Stimulated activated naive CD8-positive, alpha-beta T cell treated with anti-CD3 and anti-CD28 coated beads, Interleukin-15, Interleukin-2, amounts not matched to agents 100 ng/mL and 50 ng/mL, for 24 hours (primary cell): ENCODE measurements at regions not wholly inside any gene's neighbourhood (a gene's known extent, or its start where the extent isn't known, plus 50 kb on each side); places are given as distances from the start of the nearest gene placed in this dataset.

ENCODE experiments used
- H3K27ac Mint-ChIP-seq: one replicate; pipeline ENCODE4 v1.8.0; 2021; ENCODE audit warnings: mild to moderate bottlenecking, mixed read lengths
- H3K27me3 Mint-ChIP-seq: one replicate; pipeline ENCODE4 v1.8.0; 2021; ENCODE audit warnings: mixed read lengths
- H3K36me3 Mint-ChIP-seq: one replicate; pipeline ENCODE4 v1.8.0; 2021; ENCODE audit warnings: low read depth, mixed read lengths
- H3K4me1 Mint-ChIP-seq: one replicate; pipeline ENCODE4 v1.8.0; 2021; ENCODE audit warnings: low read depth, mixed read lengths
- H3K4me3 Mint-ChIP-seq: one replicate; pipeline ENCODE4 v1.8.0; 2021; ENCODE audit warnings: mild to moderate bottlenecking, mixed read lengths
- H3K9me3 Mint-ChIP-seq: one replicate; pipeline ENCODE4 v1.8.0; 2021; ENCODE audit warnings: mixed read lengths

GRCh38 chr7:156173748-156174353 is 361.6 kb upstream of the SHH start:
- no peak overlapping the region for H3K4me3 Mint-ChIP-seq
- H3K27me3 Mint-ChIP-seq: no peaks in the 10 kb centered on the region
- no peak overlapping the region for H3K27ac Mint-ChIP-seq
- H3K36me3 Mint-ChIP-seq: no peaks in the 10 kb centered on the region
- no peaks in the 10 kb centered on the region for H3K4me1 Mint-ChIP-seq
- no peaks in the 10 kb centered on the region for H3K9me3 Mint-ChIP-seq

DNA sequence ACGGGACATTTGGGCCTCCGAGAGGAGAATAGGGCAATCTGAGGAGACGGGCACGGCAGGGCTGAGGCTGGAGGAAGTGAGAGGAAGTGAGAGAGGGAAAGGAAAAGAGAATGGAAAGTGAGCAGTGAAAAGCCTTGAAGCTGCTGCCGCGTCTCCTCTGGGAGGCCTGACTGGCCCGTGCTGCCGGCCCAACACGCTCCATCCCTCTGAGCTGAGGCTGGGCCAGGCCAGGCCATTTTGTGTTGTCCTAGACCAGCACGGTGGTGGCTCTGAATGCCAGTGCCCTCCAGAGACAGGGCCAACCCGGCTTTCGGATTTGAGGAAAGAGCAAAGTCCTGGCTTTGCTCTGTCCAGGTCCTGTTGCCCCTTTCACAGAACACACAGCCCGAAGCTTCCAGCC is 361.1 kb upstream of the SHH start:
- Mint-ChIP-seq H3K4me1 (no peaks in the 10 kb centered on the region), H3K4me3 (no peak overlapping the region), H3K36me3 (no peaks in the 10 kb centered on the region), H3K27me3 (no peaks in the 10 kb centered on the region), H3K9me3 (no peaks in the 10 kb centered on the region), H3K27ac (no peak overlapping the region)

GRCh38 chr7:156172638-156173037 is 360.4 kb upstream of the SHH start:
- no peaks in the 10 kb centered on the region for H3K27me3 Mint-ChIP-seq
- no peaks in the 10 kb centered on the region for H3K4me1 Mint-ChIP-seq
- no peaks in the 10 kb centered on the region for H3K9me3 Mint-ChIP-seq
- no peak overlapping the region for H3K27ac Mint-ChIP-seq
- no peak overlapping the region for H3K4me3 Mint-ChIP-seq
- no peaks in the 10 kb centered on the region for H3K36me3 Mint-ChIP-seq

GRCh38 chr7:156169474-156170370 is 357.5 kb upstream of the SHH start:
- Mint-ChIP-seq H3K4me1 (no peaks in the 10 kb centered on the region), H3K9me3 (no peaks in the 10 kb centered on the region), H3K27me3 (no peaks in the 10 kb centered on the region), H3K27ac (no peak overlapping the region), H3K36me3 (no peaks in the 10 kb centered on the region), H3K4me3 (no peak overlapping the region)

DNA sequence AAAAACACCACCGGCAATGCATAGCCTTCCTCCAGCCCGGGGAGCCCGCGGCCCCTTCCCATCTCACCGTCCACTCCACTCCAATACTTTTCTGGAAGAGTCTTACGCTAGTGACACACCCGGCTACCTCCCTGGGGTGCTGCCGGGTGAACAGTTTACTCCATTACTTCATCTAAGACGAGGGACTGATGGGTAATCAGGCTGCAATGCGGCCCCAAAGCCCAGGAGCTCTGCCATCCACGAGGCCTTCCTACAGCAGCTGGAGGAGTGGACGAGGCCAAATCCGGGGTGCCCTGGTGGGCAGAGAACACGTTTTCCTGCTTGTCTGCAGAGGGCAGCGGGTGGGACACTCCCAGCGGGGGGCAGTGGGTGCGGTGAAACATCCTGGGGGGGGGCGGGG is 356.2 kb upstream of the SHH start:
- H3K4me1 Mint-ChIP-seq: no peaks in the 10 kb centered on the region
- H3K36me3 Mint-ChIP-seq: no peaks in the 10 kb centered on the region
- no peaks in the 10 kb centered on the region for H3K27me3 Mint-ChIP-seq
- no peak overlapping the region for H3K27ac Mint-ChIP-seq
- no peak overlapping the region for H3K4me3 Mint-ChIP-seq
- H3K9me3 Mint-ChIP-seq: no peaks in the 10 kb centered on the region

- H3K4me1 Mint-ChIP-seq: no peaks in the 10 kb centered on the region
- no peak overlapping the region for H3K27ac Mint-ChIP-seq
- no peaks in the 10 kb centered on the region for H3K9me3 Mint-ChIP-seq
- H3K27me3 Mint-ChIP-seq: no peaks in the 10 kb centered on the region
- H3K36me3 Mint-ChIP-seq: no peaks in the 10 kb centered on the region
- no peak overlapping the region for H3K4me3 Mint-ChIP-seq
Observed at GRCh38 chr7:156167987-156168386, 355.7 kb upstream of the SHH start.

DNA sequence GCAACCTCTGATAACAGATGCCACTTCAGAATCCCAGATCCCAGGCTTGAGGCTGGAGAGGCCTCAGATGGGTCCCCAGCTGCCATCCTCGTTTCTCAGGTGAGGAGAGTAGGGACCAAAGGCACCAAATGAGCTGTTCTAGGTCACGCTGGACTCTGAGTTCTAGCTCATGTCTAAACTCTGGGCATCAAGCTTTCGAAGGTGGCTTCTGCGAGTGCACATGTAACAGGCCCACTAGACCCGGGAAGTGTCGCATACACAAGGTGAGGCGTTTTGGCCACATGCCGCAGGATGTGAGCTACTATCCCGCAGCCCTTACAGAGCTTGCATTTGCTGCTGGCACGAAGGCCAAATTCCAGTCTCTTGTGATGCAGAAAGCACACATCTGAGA is 355.1 kb upstream of the SHH start:
- Mint-ChIP-seq H3K27ac (no peak overlapping the region), H3K4me3 (no peak overlapping the region), H3K9me3 (no peaks in the 10 kb centered on the region), H3K27me3 (peaks cover 5% of the 10 kb centered on the region), H3K4me1 (no peaks in the 10 kb centered on the region), H3K36me3 (no peaks in the 10 kb centered on the region)

- Mint-ChIP-seq H3K9me3 (no peaks in the 10 kb centered on the region), H3K36me3 (no peaks in the 10 kb centered on the region), H3K4me3 (no peak overlapping the region), H3K27ac (no peak overlapping the region), H3K4me1 (no peaks in the 10 kb centered on the region), H3K27me3 (peaks cover 5% of the 10 kb centered on the region)
Observed at GRCh38 chr7:156166692-156167416, 354.6 kb upstream of the SHH start.

- H3K4me1 Mint-ChIP-seq: no peaks in the 10 kb centered on the region
Observed at GRCh38 chr7:156163747-156164146, 351.5 kb upstream of the SHH start.

GRCh38 chr7:156162451-156162850 is 350.2 kb upstream of the SHH start:
- Mint-ChIP-seq H3K36me3 (no peaks in the 10 kb centered on the region), H3K9me3 (no peaks in the 10 kb centered on the region), H3K4me1 (no peaks in the 10 kb centered on the region), H3K27ac (no peak overlapping the region), H3K4me3 (no peak overlapping the region), H3K27me3 (peaks cover 11% of the 10 kb centered on the region)

More at GRCh38 chr7:156163747-156164146, 351.5 kb upstream of the SHH start:
- Mint-ChIP-seq H3K27me3 (peaks cover 11% of the 10 kb centered on the region), H3K4me3 (no peak overlapping the region), H3K27ac (no peak overlapping the region), H3K9me3 (no peaks in the 10 kb centered on the region), H3K36me3 (no peaks in the 10 kb centered on the region)

DNA sequence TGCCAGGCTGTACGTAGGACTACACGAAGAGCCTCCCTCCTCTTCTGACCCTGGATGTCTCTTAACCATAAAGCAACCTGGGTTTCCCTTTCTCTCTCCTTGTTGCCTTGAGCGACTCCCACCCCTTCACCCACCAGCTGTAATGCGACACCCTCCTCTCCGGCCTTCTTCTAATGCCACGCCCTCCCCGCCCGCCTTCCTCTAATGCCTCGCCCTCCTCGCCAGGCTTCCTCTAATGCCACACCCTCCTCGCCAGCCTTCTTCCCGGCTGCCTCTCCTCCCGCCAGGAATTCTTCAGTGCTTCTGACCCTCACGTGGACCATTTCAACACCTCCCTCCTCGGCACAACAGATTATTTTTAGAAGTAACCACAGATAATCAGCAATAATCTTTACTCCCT is 348.5 kb upstream of the SHH start:
- no peak overlapping the region for H3K4me3 Mint-ChIP-seq
- H3K36me3 Mint-ChIP-seq: no peaks in the 10 kb centered on the region

GRCh38 chr7:156158693-156159092 is 346.4 kb upstream of the SHH start:
- no peaks in the 10 kb centered on the region for H3K36me3 Mint-ChIP-seq
- H3K4me1 Mint-ChIP-seq: no peaks in the 10 kb centered on the region
- H3K27me3 Mint-ChIP-seq: peaks cover 11% of the 10 kb centered on the region
- H3K9me3 Mint-ChIP-seq: no peaks in the 10 kb centered on the region
- H3K4me3 Mint-ChIP-seq: no peak overlapping the region
- H3K27ac Mint-ChIP-seq: no peak overlapping the region

More for the DNA sequence above, 348.5 kb upstream of the SHH start:
- Mint-ChIP-seq H3K4me1 (no peaks in the 10 kb centered on the region), H3K27me3 (peaks cover 11% of the 10 kb centered on the region), H3K9me3 (no peaks in the 10 kb centered on the region), H3K27ac (no peak overlapping the region)

DNA sequence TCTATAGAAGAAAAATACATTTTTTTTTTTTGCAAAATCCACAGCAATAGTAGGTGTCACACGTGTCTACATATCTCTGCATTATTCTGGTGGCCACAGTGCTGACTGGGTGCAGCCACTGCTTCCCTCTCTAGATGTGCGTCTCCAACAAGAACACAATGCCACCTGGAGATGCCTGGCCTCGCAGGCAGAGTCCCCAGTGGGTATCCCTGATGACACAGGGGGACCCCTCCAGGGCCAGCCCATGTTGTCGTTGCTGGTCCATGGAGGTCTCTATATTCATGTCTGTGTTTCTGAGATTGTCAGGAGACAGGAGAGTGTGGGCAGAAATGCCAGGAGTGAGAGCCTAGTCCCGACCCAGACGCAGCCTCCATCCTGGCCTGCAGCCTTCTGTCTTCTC is 345.9 kb upstream of the SHH start:
- H3K36me3 Mint-ChIP-seq: no peaks in the 10 kb centered on the region
- no peak overlapping the region for H3K4me3 Mint-ChIP-seq
- H3K27me3 Mint-ChIP-seq: peaks cover 11% of the 10 kb centered on the region
- no peaks in the 10 kb centered on the region for H3K4me1 Mint-ChIP-seq
- H3K27ac Mint-ChIP-seq: no peak overlapping the region
- H3K9me3 Mint-ChIP-seq: peaks cover 4% of the 10 kb centered on the region

DNA sequence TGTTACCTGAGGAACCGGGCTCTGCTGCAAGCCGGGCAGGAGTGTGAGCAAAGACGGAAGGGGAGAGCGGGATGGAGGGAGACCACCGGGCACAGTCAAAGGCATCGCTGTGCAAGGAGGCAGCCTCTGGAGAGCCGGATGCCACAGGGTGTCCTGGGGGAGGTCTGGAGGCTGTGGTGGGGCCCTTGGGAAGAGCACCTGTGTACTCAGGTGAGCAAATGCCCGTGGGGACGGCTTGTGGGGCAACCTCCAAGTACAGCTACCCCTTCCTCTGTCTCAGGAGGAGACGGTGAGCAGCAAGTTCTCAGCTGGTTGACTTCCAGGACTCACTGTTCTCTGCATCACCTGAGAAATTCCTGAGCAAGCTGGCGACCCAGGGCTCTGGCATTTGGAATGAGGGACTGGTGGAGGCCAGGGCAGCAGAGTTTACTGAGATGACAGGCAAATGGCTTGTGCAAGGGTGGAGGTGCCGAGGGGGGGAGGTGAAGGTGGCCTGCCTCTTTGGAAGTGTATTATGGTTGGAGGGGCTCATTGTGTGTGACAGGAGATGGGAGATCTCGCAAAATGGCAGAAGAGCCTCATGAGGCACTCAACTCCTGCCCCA is 345.2 kb upstream of the SHH start:
- H3K27me3 Mint-ChIP-seq: peaks cover 8% of the 10 kb centered on the region
- H3K4me3 Mint-ChIP-seq: no peak overlapping the region
- H3K9me3 Mint-ChIP-seq: peaks cover 4% of the 10 kb centered on the region
- no peak overlapping the region for H3K27ac Mint-ChIP-seq
- H3K4me1 Mint-ChIP-seq: no peaks in the 10 kb centered on the region
- H3K36me3 Mint-ChIP-seq: no peaks in the 10 kb centered on the region
